GM19468 (cell line): ENCODE measurements at regions not wholly inside any gene's neighbourhood (a gene's known extent, or its start where the extent isn't known, plus 50 kb on each side); places are given as distances from the start of the nearest gene placed in this dataset.
A peak's percentile ranks its signal among the peaks of the same experiment; 100 is the strongest.
"Not testable (repeated sequence)": the region's sequence is repeated elsewhere in the genome, so short reads cannot be mapped to it uniquely, and the experiment has no call there.

Experiments used
- ATAC-seq: cut with Tn5 transposase; IDR thresholded peaks from one replicate; pipeline ENCODE4 v1.9.1; 2021; ENCODE audit warnings: mild to moderate bottlenecking, moderate library complexity, moderate number of reproducible peaks; ENCODE audit not compliant: unreplicated experiment; ENCODE audit errors: extremely low read depth

DNA sequence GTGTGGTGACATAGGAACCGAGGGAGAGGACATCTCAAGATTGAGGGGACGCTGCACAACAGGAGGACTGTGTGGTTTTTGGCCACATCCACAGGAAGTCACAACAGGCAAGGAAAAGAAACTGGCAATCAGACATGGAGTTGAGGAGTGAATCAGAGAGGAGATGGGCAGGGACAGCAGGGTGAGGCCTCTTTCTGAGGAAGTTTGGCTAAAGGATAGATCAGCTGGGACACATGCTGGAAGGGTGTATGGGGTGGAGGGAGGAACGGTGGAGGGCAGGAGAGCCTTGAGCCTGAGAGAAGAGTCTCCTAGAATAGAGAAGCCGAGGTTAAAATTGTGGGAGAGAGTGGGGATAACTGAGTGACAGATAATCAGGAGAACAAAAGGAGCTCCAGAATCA is 75.1 kb upstream of the CIDEA start:
- not testable (repeated sequence) for ATAC-seq

DNA sequence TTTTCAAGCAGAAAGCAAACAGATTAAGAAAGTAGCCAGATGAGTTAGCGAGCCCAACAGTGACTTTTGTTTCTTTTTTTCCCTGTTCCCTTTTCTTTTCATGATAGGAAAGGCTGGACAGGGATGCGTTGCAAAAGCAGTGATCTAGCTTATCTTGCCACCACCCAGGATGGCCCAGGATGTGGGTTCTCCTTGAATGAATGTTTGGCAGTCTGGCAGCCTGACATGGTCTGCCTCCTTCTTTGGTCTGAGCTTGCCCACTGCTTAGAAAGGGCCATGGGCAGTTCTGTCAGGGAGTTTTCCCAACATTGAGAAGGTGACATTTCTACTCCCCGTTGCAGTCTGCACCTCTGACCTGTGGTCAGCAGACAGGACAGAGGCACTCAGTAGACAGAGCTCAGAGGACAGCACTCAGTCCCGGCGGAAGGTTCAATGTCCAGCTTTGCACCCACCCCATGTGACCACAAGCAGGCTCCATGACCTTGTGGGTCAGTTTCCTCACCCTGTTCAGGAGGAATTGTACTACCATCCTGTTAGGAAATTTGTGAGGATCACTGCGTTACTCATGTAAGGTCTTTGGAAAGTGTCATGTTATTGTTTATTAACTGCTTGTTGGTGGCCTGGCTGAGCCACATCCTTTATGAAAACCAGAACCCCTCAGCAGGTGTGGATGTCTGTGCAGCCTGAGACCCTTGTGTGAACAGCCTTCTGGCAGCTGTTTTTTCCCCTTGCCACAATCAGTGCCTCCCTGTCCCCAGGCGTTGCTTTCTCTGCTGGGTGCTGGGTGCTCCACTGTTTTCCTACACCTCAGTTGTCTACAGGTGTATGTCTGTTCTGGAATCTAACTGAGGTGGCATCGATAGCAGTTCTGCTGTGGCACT is 74.2 kb upstream of the CIDEA start:
- ATAC-seq: not testable (repeated sequence)

DNA sequence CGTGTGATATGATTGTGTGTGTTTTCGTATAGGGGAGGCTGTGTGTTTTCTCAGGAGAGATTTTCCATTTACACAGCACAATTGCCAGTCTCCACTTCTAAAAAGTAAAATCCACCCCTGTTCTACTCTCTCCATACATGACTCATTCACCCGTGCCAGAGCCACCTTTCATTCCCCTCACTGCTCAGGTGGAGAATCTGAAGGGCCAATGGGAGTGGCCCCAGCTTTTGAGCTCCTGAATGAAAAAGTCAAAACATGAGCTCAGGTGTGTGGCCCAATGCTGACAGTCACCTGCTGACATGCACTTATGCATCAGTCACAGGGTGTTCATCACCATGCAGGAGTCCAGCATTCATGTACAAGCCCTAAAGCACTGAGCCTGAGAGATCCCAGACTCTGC is 55.4 kb upstream of the CIDEA start:
- ATAC-seq: not testable (repeated sequence)

DNA sequence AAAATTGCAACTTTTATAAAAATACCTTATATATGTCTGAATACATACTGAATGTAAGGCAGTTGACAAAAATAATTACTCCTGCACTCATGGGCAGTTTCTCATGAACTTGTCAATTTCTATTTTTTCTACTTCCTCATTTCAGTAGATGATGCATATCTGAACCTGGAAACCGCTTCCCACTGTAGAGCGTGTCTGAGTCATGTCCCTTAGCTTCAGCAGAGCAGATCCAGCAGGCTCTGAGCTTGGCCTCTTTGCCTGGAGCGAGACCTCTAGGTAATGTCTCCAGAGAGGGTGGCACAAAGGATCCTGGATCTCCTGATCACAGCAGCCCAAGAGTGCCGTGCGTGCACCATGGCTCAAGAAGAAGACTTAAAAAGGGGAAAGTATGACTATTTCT is 54.0 kb upstream of the CIDEA start:
- peak; percentile 94 for ATAC-seq
